GM23248 (cell line): ENCODE measurements at regions not wholly inside any gene's neighbourhood (a gene's known extent, or its start where the extent isn't known, plus 50 kb on each side); places are given as distances from the start of the nearest gene placed in this dataset.

Source experiments
- DNase-seq: peaks from one replicate; pipeline ENCODE4 v3.0.0-alpha.2; 2015
- H2AFZ ChIP-seq: fragments of 200-600 bp; sonication (generic); 2 replicates; pipeline ENCODE4 v1.6.1; 2016; ENCODE audit warnings: antibody characterized with exemption
- H3F3A ChIP-seq: fragments of 200-600 bp; sonication (generic); 2 replicates; pipeline ENCODE4 v1.6.1; 2016; ENCODE audit warnings: mild to moderate bottlenecking, antibody characterized with exemption, mixed run types; ENCODE audit not compliant: insufficient read depth
- H3K27ac ChIP-seq: fragments of 200-600 bp; sonication (generic); 2 replicates; pipeline ENCODE4 v1.5.1; 2016; ENCODE audit warnings: mild to moderate bottlenecking
- H3K27me3 ChIP-seq: fragments of 200-600 bp; sonication (generic); replicated peaks from 2 replicates; pipeline ENCODE4 v1.6.1; 2016; ENCODE audit warnings: mild to moderate bottlenecking; ENCODE audit not compliant: insufficient read depth
- H3K36me3 ChIP-seq: fragments of 200-600 bp; sonication (generic); 2 replicates; pipeline ENCODE4 v1.6.1; 2016; ENCODE audit warnings: low read depth, mild to moderate bottlenecking
- H3K4me1 ChIP-seq: fragments of 200-600 bp; sonication (generic); 2 replicates; pipeline ENCODE4 v1.6.1; 2016; ENCODE audit warnings: mild to moderate bottlenecking; ENCODE audit not compliant: insufficient read depth
- H3K4me2 ChIP-seq: fragments of 200-600 bp; sonication (generic); one replicate; pipeline ENCODE4 v1.6.1; 2016; ENCODE audit warnings: mild to moderate bottlenecking; ENCODE audit not compliant: unreplicated experiment
- H3K4me3 ChIP-seq: fragments of 200-600 bp; sonication (generic); 2 replicates; pipeline ENCODE4 v1.5.1; 2016; ENCODE audit warnings: mild to moderate bottlenecking
- H3K79me2 ChIP-seq: fragments of 200-600 bp; sonication (generic); 2 replicates; pipeline ENCODE4 v1.6.1; 2016; ENCODE audit warnings: mild to moderate bottlenecking; ENCODE audit not compliant: insufficient read depth
- H3K9ac ChIP-seq: fragments of 200-600 bp; sonication (generic); 2 replicates; pipeline ENCODE4 v1.6.1; 2016; ENCODE audit warnings: mild to moderate bottlenecking
- H3K9me2 ChIP-seq: fragments of 200-600 bp; sonication (generic); 2 replicates; pipeline ENCODE4 v1.6.1; 2016; ENCODE audit warnings: mixed run types, mild to moderate bottlenecking, moderate library complexity; ENCODE audit not compliant: insufficient read depth
- H3K9me3 ChIP-seq: fragments of 200-600 bp; sonication (generic); one replicate; pipeline ENCODE4 v1.6.1; 2017; ENCODE audit warnings: low read depth
- H4K20me1 ChIP-seq: fragments of 200-600 bp; sonication (generic); 2 replicates; pipeline ENCODE4 v1.6.0; 2016; ENCODE audit not compliant: insufficient read depth
- EZH2 ChIP-seq: fragments of 200-600 bp; sonication (generic); IDR thresholded peaks from 2 replicates; pipeline ENCODE4 v1.6.1; 2018; ENCODE audit warnings: antibody characterized with exemption, mild to moderate bottlenecking; ENCODE audit not compliant: insufficient read depth, poor library complexity, severe bottlenecking
- EZH2phosphoT487 ChIP-seq: fragments of 200-600 bp; sonication (generic); IDR thresholded peaks from 2 replicates; pipeline ENCODE4 v1.6.1; 2018; ENCODE audit warnings: antibody characterized with exemption, moderate library complexity, mild to moderate bottlenecking, low read depth; ENCODE audit not compliant: insufficient read depth
- WGBS, 2 experiments: methylation state at CpG; one replicate each; pipeline ENCODE4 v1.1.6; 2015 to 2017; ENCODE audit warnings: low lambda C conversion rate in 2 of 2, low coverage in 1 of 2; ENCODE audit errors: missing lambda C conversion rate in 2 of 2; 5-methylcytosine and 5-hydroxymethylcytosine counted together
- in situ Hi-C: fragments of 300-500 bp; cut with MboI; formaldehyde crosslinking; loops from 2 replicates; pipeline ENCODE4 v1.15.0; 2020

GRCh38 chr9:22257026-22257816, 189.4 kb upstream of the DMRTA1 start:
- H3K9ac ChIP-seq = no peak overlapping the region

GRCh38 chr9:22265038-22265437, 181.6 kb upstream of the DMRTA1 start:
- Histone ChIP-seq H3K9me3 (no peaks in the 10 kb centered on the region), H3K4me2 (no peak overlapping the region), H3K27ac (no peak overlapping the region), H3K36me3 (no peaks in the 10 kb centered on the region), H4K20me1 (no peaks in the 10 kb centered on the region), H3K27me3 (peaks cover 12% of the 10 kb centered on the region; the same call in 1 of the 2 replicates), H3K4me3 (no peak overlapping the region), H2AFZ (no peak overlapping the region), H3K9ac (no peak overlapping the region), H3K79me2 (no peaks in the 10 kb centered on the region), H3K4me1 (no peaks in the 10 kb centered on the region), H3K9me2 (no peaks in the 10 kb centered on the region), H3F3A (no peaks in the 10 kb centered on the region)
- TF ChIP-seq EZH2 (no peak), EZH2phosphoT487 (no peak)
- in situ Hi-C loops = no loop called here
- DNase-seq = no peak

More at GRCh38 chr9:22257026-22257816, 189.4 kb upstream of the DMRTA1 start:
- no peak overlapping the region for H2AFZ ChIP-seq
- no peaks in the 10 kb centered on the region for H3K9me2 ChIP-seq
- H3K4me1 ChIP-seq = no peaks in the 10 kb centered on the region
- no peak for DNase-seq
- no peak for TF ChIP-seq EZH2phosphoT487
- TF ChIP-seq EZH2 = no peak
- no peaks in the 10 kb centered on the region for H3K36me3 ChIP-seq
- no peaks in the 10 kb centered on the region for H4K20me1 ChIP-seq
- no peak overlapping the region for H3K4me2 ChIP-seq
- in situ Hi-C loops = no loop called here
- peaks cover 13% of the 10 kb centered on the region for H3K27me3 ChIP-seq
- no peaks in the 10 kb centered on the region for H3K79me2 ChIP-seq
- H3K27ac ChIP-seq = no peak overlapping the region
- H3K9me3 ChIP-seq = no peaks in the 10 kb centered on the region
- H3F3A ChIP-seq = no peaks in the 10 kb centered on the region
- H3K4me3 ChIP-seq = no peak overlapping the region

- Histone ChIP-seq H3K36me3 (no peaks in the 10 kb centered on the region), H3F3A (no peaks in the 10 kb centered on the region), H3K4me3 (no peak overlapping the region), H3K27me3 (peaks cover 12% of the 10 kb centered on the region; the same call in 1 of the 2 replicates), H3K4me1 (no peaks in the 10 kb centered on the region), H3K9ac (no peak overlapping the region), H2AFZ (no peak overlapping the region), H3K27ac (no peak overlapping the region), H3K79me2 (no peaks in the 10 kb centered on the region), H3K9me3 (no peaks in the 10 kb centered on the region), H4K20me1 (no peaks in the 10 kb centered on the region), H3K9me2 (no peaks in the 10 kb centered on the region), H3K4me2 (no peak overlapping the region)
- no peak for DNase-seq
- no peak for TF ChIP-seq EZH2phosphoT487
- TF ChIP-seq EZH2 = no peak
- WGBS, 2 experiments = 30 to 40% methylated on average over 2 of the region's 2 CpGs
- in situ Hi-C loops = no loop called here
These were observed 181.1 kb upstream of the DMRTA1 start for GRCh38 chr9:22265534-22265933.

- H3K36me3 ChIP-seq = no peaks in the 10 kb centered on the region
- no peaks in the 10 kb centered on the region for H3K79me2 ChIP-seq
- H3K9ac ChIP-seq = no peak overlapping the region
- H3K4me1 ChIP-seq = no peaks in the 10 kb centered on the region
- no peaks in the 10 kb centered on the region for H3F3A ChIP-seq
- H2AFZ ChIP-seq = no peak overlapping the region
- in situ Hi-C loops = no loop called here
- H4K20me1 ChIP-seq = no peaks in the 10 kb centered on the region
- H3K27ac ChIP-seq = no peak overlapping the region
- TF ChIP-seq EZH2phosphoT487 (no peak), EZH2 (no peak)
- H3K4me3 ChIP-seq = no peak overlapping the region
- no peak for DNase-seq
- no peaks in the 10 kb centered on the region for H3K9me2 ChIP-seq
- H3K9me3 ChIP-seq = no peaks in the 10 kb centered on the region
- H3K27me3 ChIP-seq = no peaks in the 10 kb centered on the region
- no peak overlapping the region for H3K4me2 ChIP-seq
- WGBS, 2 experiments = 52 to 62% methylated on average over 2 of the region's 2 CpGs
These were observed 172.1 kb upstream of the DMRTA1 start for GRCh38 chr9:22274477-22274876.

- H3K4me3 ChIP-seq = no peak overlapping the region
These were observed 168.2 kb upstream of the DMRTA1 start for GRCh38 chr9:22278426-22278825.

More at GRCh38 chr9:22278426-22278825, 168.2 kb upstream of the DMRTA1 start:
- Histone ChIP-seq H3K4me2 (no peak overlapping the region), H3K9me3 (no peaks in the 10 kb centered on the region), H4K20me1 (no peaks in the 10 kb centered on the region), H3K79me2 (no peaks in the 10 kb centered on the region), H2AFZ (no peak overlapping the region), H3K9ac (no peak overlapping the region), H3K4me1 (no peaks in the 10 kb centered on the region), H3K9me2 (no peaks in the 10 kb centered on the region), H3K27ac (no peak overlapping the region), H3K27me3 (0 out of 2 replicates have a peak, but pooled peaks cover 1% of the 10 kb centered on the region), H3K36me3 (no peaks in the 10 kb centered on the region), H3F3A (no peaks in the 10 kb centered on the region)
- in situ Hi-C loops = no loop called here
- peak; percentile 54 for DNase-seq
- TF ChIP-seq EZH2 (no peak), EZH2phosphoT487 (no peak)
